Activated CD8-positive, alpha-beta T cell treated with anti-CD3 and anti-CD28 coated beads for 36 hours (primary cell): ENCODE measurements at regions not wholly inside any gene's neighbourhood (a gene's known extent, or its start where the extent isn't known, plus 50 kb on each side); places are given as distances from the start of the nearest gene placed in this dataset.
"Not testable (repeated sequence)": the region's sequence is repeated elsewhere in the genome, so short reads cannot be mapped to it uniquely, and the experiment has no call there.

Experiments used
- ATAC-seq: fragments of 200-7000 bp; cut with Tn5 transposase; one replicate; pipeline ENCODE4 v1.10.0; 2021; ENCODE audit warnings: mild to moderate bottlenecking, moderate library complexity
- CTCF ChIA-PET: fragments of 350-600 bp; sonication (Branson Sonifier 250); formaldehyde crosslinking; loops from one replicate; lab custom pipeline; 2021; ENCODE audit warnings: antibody characterized with exemption; lab: Charles Lee
- POLR2A ChIA-PET: fragments of 350-600 bp; sonication (Branson Sonifier 250); formaldehyde crosslinking; loops from one replicate; lab custom pipeline; 2021; ENCODE audit warnings: antibody characterized with exemption; lab: Charles Lee
- DNase-seq: peaks from one replicate; pipeline ENCODE4 v3.0.0-alpha.2; 2020
- H3K27ac Mint-ChIP-seq: one replicate; pipeline ENCODE4 v1.8.0; 2021; ENCODE audit warnings: mild to moderate bottlenecking, mixed read lengths
- H3K27me3 Mint-ChIP-seq: one replicate; pipeline ENCODE4 v1.8.0; 2021; ENCODE audit warnings: mixed read lengths
- H3K36me3 Mint-ChIP-seq: one replicate; pipeline ENCODE4 v1.8.0; 2021; ENCODE audit warnings: low read depth, mixed read lengths
- H3K4me1 Mint-ChIP-seq: one replicate; pipeline ENCODE4 v1.8.0; 2021; ENCODE audit warnings: low read depth, mixed read lengths
- H3K4me3 Mint-ChIP-seq: one replicate; pipeline ENCODE4 v1.8.0; 2021; ENCODE audit warnings: mild to moderate bottlenecking, moderate library complexity, mixed read lengths
- H3K9me3 Mint-ChIP-seq: one replicate; pipeline ENCODE4 v1.8.0; 2021; ENCODE audit warnings: mixed read lengths
- CTCF ChIP-seq: fragments of 200-600 bp; IDR thresholded peaks from one replicate; pipeline ENCODE4 v1.8.0; 2022; ENCODE audit warnings: antibody characterized with exemption, mild to moderate bottlenecking
- intact Hi-C: fragments of 100-400 bp; cut with micrococcal nuclease; formaldehyde crosslinking; loops from one replicate; pipeline ENCODE4 v1.10.0; 2022

GRCh38 chr11:16526947-16527346 lies 170.6 kb upstream of the SOX6 start:
- Mint-ChIP-seq H3K4me1 (no peaks in the 10 kb centered on the region), H3K4me3 (no peak overlapping the region), H3K36me3 (no peaks in the 10 kb centered on the region), H3K27me3 (no peaks in the 10 kb centered on the region), H3K9me3 (peaks cover 2% of the 10 kb centered on the region), H3K27ac (no peak overlapping the region)
- no peak for TF ChIP-seq CTCF
- ChIA-PET CTCF (no interaction called here), POLR2A (no interaction called here)
- ATAC-seq (no peak), DNase-seq (no peak)
- intact Hi-C loops, result no loop called here

DNA sequence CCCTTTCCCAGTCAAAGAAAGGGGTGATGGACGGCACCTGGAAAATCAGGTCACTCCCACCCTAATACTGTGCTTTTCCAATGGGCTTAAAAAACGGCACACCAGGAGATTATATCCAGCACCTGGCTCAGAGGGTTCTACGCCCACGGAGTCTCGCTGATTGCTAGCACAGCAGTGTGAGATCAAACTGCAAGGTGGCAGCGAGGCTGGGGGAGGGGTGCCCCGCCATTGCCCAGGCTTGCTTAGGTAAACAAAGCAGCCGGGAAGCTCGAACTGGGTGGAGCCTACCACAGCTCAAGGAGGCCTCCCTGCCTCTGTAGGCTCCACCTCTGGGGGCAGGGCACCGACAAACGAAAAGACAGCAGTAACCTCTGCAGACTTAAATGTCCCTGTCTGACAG lies 164.4 kb upstream of the SOX6 start:
- H3K27ac Mint-ChIP-seq, H3K4me1 Mint-ChIP-seq, H3K36me3 Mint-ChIP-seq, H3K4me3 Mint-ChIP-seq, DNase-seq, H3K9me3 Mint-ChIP-seq, intact Hi-C loops, CTCF ChIA-PET, POLR2A ChIA-PET, H3K27me3 Mint-ChIP-seq, ATAC-seq: not testable (repeated sequence)

DNA sequence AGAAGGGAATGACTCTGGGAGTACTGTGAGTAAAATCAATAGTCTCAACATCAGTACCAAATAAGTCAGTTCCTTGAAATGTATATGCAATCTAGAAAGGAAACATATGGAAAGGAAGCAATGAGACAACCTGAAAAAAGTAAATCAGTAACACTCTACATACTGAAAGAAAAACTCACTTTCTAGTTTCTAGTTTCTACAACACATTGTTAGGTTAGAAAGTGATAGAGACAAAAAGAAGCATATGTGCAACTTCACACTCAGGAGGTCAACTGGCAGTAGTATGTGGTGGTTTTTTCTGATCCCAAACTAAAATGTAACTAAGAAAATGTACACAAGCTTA lies 156.5 kb upstream of the SOX6 start:
- CTCF ChIA-PET, result no interaction called here
- peaks cover 2% of the 10 kb centered on the region for H3K9me3 Mint-ChIP-seq
- no peak for TF ChIP-seq CTCF
- H3K27ac Mint-ChIP-seq, result no peak overlapping the region
- no peaks in the 10 kb centered on the region for H3K27me3 Mint-ChIP-seq
- intact Hi-C loops, result no loop called here
- POLR2A ChIA-PET, result no interaction called here
- H3K4me3 Mint-ChIP-seq, result no peak overlapping the region
- H3K4me1 Mint-ChIP-seq, result no peaks in the 10 kb centered on the region
- no peaks in the 10 kb centered on the region for H3K36me3 Mint-ChIP-seq
- ATAC-seq (no peak), DNase-seq (no peak)

GRCh38 chr11:16512198-16512898 lies 156.0 kb upstream of the SOX6 start:
- POLR2A ChIA-PET, result no interaction called here
- Mint-ChIP-seq H3K36me3 (no peaks in the 10 kb centered on the region), H3K9me3 (peaks cover 2% of the 10 kb centered on the region), H3K4me3 (no peak overlapping the region), H3K27ac (no peak overlapping the region), H3K4me1 (no peaks in the 10 kb centered on the region), H3K27me3 (no peaks in the 10 kb centered on the region)
- no peak for TF ChIP-seq CTCF
- intact Hi-C loops, result no loop called here
- CTCF ChIA-PET, result no interaction called here
- ATAC-seq (no peak), DNase-seq (no peak)

- ATAC-seq, result no peak
- H3K9me3 Mint-ChIP-seq, result peaks cover 7% of the 10 kb centered on the region
- H3K36me3 Mint-ChIP-seq, result no peaks in the 10 kb centered on the region
- no peak overlapping the region for H3K27ac Mint-ChIP-seq
- no peak overlapping the region for H3K4me3 Mint-ChIP-seq
- POLR2A ChIA-PET, result no interaction called here
- no peak for TF ChIP-seq CTCF
- CTCF ChIA-PET, result no interaction called here
- intact Hi-C loops, result no loop called here
- H3K4me1 Mint-ChIP-seq, result no peaks in the 10 kb centered on the region
- no peak for DNase-seq
- no peaks in the 10 kb centered on the region for H3K27me3 Mint-ChIP-seq
Measured at GRCh38 chr11:16511116-16512114, 155.1 kb upstream of the SOX6 start.
